ENCODE measurements at regions not wholly inside any gene's neighbourhood (a gene's known extent, or its start where the extent isn't known, plus 50 kb on each side); places are given as distances from the start of the nearest gene placed in this dataset.
"Not testable (repeated sequence)": the region's sequence is repeated elsewhere in the genome, so short reads cannot be mapped to it uniquely, and the experiment has no call there.

DNA sequence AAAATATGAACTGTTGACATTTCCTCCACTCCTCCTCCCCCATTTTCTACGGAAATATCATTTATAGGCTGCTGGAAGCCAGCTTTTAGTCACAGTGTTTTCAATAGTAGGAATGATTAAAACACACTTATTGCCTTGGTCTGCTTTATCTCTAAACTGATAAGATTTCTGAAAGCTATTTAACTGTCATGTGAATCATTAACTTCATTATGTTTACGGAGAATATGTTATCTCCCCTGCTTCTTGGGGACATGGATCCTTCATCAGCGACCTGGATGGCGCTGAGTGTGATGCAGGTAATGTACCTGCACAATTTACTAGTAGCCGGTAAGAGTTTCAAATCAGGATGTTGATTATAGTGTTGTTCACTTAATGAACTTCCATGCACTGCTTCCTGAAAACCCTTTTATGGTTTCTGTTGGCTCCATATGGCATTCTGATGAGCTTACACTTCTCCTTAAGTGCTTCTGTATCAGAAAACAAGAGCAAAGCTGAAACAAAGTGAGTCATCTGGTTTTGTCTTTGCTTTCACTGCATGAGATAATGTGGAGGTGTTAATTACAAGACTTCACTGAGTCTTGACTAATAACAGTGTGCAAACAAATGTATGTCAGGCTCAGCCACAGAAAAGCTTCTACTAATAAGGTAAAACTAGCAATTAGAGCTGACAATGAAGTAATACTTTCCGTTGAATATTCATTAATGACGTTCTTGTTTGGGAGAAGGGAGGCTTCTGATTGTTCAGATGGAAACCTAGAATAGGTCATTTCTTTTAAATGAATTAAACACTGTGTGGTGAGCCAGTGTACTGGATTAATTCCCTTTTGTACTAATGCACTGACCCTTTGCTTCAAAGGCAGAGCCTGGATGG is 162.4 kb upstream of the ZNF608 start:
- no peak for DNase-seq (ENCODE audit: low read depth, low spot score)
- Mint-ChIP-seq H3K27ac (ENCODE audit: unreplicated experiment) (peak overlapping the region; percentile 73), H3K4me1 (peaks cover 90% of the 10 kb centered on the region), H3K27me3 (ENCODE audit: low read depth) (no peaks in the 10 kb centered on the region), H3K9me3 (no peaks in the 10 kb centered on the region), H3K36me3 (ENCODE audit: low read depth) (peaks cover 2% of the 10 kb centered on the region), H3K4me3 (peak overlapping the region; percentile 21)
- TF ChIP-seq, protein P1, sequence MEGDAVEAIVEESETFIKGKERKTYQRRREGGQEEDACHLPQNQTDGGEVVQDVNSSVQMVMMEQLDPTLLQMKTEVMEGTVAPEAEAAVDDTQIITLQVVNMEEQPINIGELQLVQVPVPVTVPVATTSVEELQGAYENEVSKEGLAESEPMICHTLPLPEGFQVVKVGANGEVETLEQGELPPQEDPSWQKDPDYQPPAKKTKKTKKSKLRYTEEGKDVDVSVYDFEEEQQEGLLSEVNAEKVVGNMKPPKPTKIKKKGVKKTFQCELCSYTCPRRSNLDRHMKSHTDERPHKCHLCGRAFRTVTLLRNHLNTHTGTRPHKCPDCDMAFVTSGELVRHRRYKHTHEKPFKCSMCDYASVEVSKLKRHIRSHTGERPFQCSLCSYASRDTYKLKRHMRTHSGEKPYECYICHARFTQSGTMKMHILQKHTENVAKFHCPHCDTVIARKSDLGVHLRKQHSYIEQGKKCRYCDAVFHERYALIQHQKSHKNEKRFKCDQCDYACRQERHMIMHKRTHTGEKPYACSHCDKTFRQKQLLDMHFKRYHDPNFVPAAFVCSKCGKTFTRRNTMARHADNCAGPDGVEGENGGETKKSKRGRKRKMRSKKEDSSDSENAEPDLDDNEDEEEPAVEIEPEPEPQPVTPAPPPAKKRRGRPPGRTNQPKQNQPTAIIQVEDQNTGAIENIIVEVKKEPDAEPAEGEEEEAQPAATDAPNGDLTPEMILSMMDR (conservative IDR thresholded peaks at IDR 0.05) = no peak

DNA sequence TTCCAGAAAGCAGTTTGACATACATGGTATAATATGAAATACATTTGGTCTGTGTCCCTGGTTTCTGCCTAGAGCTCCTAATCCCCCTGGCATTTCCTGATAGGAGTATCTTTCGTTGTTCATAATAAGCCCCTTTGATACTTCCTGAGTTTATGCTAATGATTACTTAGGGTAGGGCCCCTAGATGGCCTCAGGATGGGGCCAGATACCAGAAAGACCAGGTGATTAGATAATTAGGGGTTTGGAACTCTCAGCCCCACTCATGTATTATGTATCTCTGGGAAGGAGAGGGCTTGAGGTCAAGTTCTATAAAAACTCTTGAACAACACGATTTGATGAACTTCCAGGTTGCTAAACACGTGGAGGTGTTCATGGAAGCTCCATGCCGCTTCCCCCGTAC is 163.3 kb upstream of the ZNF608 start:
- Mint-ChIP-seq H3K4me3 (peak overlapping the region; percentile 39), H3K27me3 (ENCODE audit: low read depth) (no peaks in the 10 kb centered on the region), H3K9me3 (no peaks in the 10 kb centered on the region), H3K27ac (ENCODE audit: unreplicated experiment) (no peak overlapping the region), H3K4me1 (peaks cover 81% of the 10 kb centered on the region), H3K36me3 (ENCODE audit: low read depth) (peaks cover 3% of the 10 kb centered on the region)
- no peak for DNase-seq (ENCODE audit: low read depth, low spot score)
- TF ChIP-seq, protein P1 (conservative IDR thresholded peaks at IDR 0.05) = no peak

DNA sequence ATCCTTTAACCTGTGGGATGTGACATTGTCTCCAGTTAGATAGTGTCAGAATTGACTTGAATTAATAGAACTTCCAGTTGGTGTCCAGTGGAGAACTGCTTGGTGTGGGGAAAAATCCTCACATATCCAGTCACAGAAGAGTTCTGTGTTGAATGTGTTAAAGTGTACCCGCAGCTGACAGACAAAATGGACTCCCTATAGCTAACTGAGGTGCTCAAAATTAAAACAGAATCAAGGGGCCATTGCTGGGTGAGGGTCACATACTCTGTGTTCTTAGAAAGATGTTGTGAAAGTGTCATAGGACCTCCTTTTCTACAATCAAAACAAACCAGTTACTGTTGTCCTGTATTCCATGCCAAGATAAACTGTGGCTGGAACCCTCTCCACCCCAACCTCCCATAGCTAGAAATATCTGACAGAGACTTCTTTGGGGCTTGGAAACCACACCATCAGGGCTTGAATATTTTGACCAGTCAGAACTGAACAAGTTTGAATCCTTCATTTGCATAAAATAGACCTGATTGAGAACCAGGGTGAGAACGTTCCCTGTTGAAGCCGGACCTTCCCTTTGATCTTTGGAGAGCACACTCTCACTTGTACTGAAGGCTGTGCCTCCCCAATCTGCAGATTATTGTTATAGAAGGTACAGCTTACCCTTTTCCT is 164.0 kb upstream of the ZNF608 start:
- peaks cover 73% of the 10 kb centered on the region for H3K4me1 Mint-ChIP-seq
- TF ChIP-seq, protein P1 (conservative IDR thresholded peaks at IDR 0.05) = no peak
- H3K27ac Mint-ChIP-seq (ENCODE audit: unreplicated experiment) = no peak overlapping the region
- no peaks in the 10 kb centered on the region for H3K27me3 Mint-ChIP-seq (ENCODE audit: low read depth)
- no peak overlapping the region for H3K4me3 Mint-ChIP-seq
- no peaks in the 10 kb centered on the region for H3K9me3 Mint-ChIP-seq
- no peak for DNase-seq (ENCODE audit: low read depth, low spot score)
- H3K36me3 Mint-ChIP-seq (ENCODE audit: low read depth) = peaks cover 11% of the 10 kb centered on the region

DNA sequence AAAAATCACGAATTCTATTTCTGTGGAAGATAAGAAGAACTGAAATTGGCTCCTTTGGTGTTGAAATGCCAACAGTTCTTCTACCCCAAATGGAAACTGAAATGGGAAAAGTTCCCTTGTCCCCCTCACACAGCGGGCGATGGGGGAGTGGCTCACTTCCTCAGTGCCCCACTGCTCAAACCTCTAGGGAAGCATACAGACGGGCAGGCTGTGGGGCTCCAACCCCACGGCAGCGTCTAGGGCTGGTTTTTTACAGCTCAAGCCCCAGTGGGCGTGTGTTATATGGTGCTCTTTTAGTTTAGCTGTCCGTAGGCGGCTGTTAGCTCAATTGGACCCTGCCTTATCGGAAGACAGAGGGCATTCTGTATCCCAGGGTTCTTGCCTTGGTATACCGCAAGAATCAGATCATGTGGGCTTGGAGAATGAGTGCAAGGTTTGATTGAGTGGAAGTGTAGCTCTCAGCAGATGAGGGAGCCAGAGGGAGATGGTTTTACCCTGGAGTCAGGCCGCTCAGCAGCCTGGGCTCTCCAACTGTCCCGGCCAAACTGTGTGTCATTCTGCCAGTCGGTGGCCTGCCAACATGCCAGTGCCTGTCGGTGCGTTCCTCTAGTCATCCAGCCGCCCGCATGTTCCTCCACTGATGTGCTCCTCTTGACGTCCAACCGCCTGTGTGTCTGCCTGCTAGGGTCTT is 166.3 kb upstream of the ZNF608 start:
- DNase-seq (ENCODE audit: low read depth, low spot score) = no peak
- H3K27ac Mint-ChIP-seq (ENCODE audit: unreplicated experiment) = peak overlapping the region; percentile 81
- H3K4me1 Mint-ChIP-seq = peaks cover 68% of the 10 kb centered on the region
- peaks cover 16% of the 10 kb centered on the region for H3K36me3 Mint-ChIP-seq (ENCODE audit: low read depth)
- peaks cover 6% of the 10 kb centered on the region for H3K9me3 Mint-ChIP-seq
- H3K4me3 Mint-ChIP-seq = peak overlapping the region; percentile 18
- H3K27me3 Mint-ChIP-seq (ENCODE audit: low read depth) = no peaks in the 10 kb centered on the region
- TF ChIP-seq, protein P1 (conservative IDR thresholded peaks at IDR 0.05) = no peak

DNA sequence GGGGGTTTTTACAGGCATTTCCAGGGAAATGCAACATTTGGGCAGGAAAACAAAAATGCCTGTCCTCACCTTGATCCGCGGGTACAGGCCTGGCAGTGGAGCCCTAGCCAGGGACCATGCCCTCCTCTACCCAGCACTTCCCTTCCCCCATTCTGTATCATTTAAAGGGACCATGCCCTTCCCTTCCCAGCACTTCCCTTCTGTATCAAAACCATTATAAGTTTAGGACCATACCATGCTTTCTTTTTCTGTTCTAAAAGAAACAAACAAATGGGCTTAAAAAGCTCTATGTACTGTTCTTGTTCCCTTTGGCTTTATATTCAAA is 166.9 kb upstream of the ZNF608 start:
- TF ChIP-seq, protein P1 (conservative IDR thresholded peaks at IDR 0.05) = no peak
- no peak for DNase-seq (ENCODE audit: low read depth, low spot score)

DNA sequence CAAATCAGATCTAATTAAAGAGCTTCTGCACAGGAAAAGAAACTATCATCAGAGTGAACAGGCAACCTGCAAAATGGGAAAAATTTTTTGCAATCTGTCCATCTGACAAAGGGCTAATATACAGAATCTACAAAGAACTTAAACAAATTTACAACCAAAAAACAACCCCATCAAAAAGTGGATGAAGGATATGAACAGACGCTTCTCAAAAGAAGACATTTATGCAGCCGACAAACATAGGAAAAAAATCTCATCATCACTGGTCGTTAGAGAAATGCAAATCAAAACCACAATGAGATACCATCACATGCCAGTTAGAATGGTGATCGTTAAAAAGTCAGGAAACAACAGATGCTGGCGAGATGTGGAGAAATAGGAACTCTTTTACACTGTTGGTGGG is 169.9 kb upstream of the ZNF608 start:
- Mint-ChIP-seq H3K4me1 (peaks cover 33% of the 10 kb centered on the region), H3K36me3 (ENCODE audit: low read depth) (peaks cover 16% of the 10 kb centered on the region)
- not testable (repeated sequence) for H3K27me3 Mint-ChIP-seq (ENCODE audit: low read depth); DNase-seq (ENCODE audit: low read depth, low spot score); H3K9me3 Mint-ChIP-seq; H3K4me3 Mint-ChIP-seq; H3K27ac Mint-ChIP-seq (ENCODE audit: unreplicated experiment)

More for the DNA sequence above, 166.9 kb upstream of the ZNF608 start:
- Mint-ChIP-seq H3K4me1 (peaks cover 63% of the 10 kb centered on the region), H3K27ac (ENCODE audit: unreplicated experiment) (no peak overlapping the region), H3K9me3 (peaks cover 6% of the 10 kb centered on the region), H3K27me3 (ENCODE audit: low read depth) (no peaks in the 10 kb centered on the region), H3K4me3 (no peak overlapping the region), H3K36me3 (ENCODE audit: low read depth) (peaks cover 16% of the 10 kb centered on the region)

Measured in neural crest cell (in vitro differentiated cells).